ENCODE measurements at regions not wholly inside any gene's neighbourhood (a gene's known extent, or its start where the extent isn't known, plus 50 kb on each side); places are given as distances from the start of the nearest gene placed in this dataset.

GRCh38 chr6:92273694-92274093 is 1145.7 kb downstream of the EPHA7 start:
- TF ChIP-seq BRCA1 (IDR thresholded peaks at IDR 0.05; ENCODE audit: low read depth, low read length), result no peak
- TF ChIP-seq POLR2AphosphoS5 (IDR thresholded peaks at IDR 0.05; ENCODE audit: low read depth, low read length), result no peak
- TF ChIP-seq CTCF (IDR thresholded peaks at IDR 0.05; ENCODE audit: control extremely low read depth in 1 of 3, insufficient read depth in 1 of 3, low read depth in 1 of 3, low read length in 3 of 3), result no peak
- no peak for TF ChIP-seq USF2 (IDR thresholded peaks at IDR 0.05; ENCODE audit: low read length)
- TF ChIP-seq TEAD4 (IDR thresholded peaks at IDR 0.05; ENCODE audit: low read depth, low read length), result no peak
- TF ChIP-seq ZNF274 (IDR thresholded peaks at IDR 0.05; ENCODE audit: borderline replicate concordance, extremely low read depth, low read length), result no peak
- no peak for TF ChIP-seq EZH2 (IDR thresholded peaks at IDR 0.05; ENCODE audit: low read depth, low read length, severe bottlenecking)
- TF ChIP-seq POLR2A (IDR thresholded peaks at IDR 0.05; ENCODE audit: control extremely low read depth in 1 of 2, low read depth in 2 of 2, low read length in 2 of 2), result no peak
- TF ChIP-seq CHD2 (IDR thresholded peaks at IDR 0.05; ENCODE audit: low read length), result no peak

Measured in H1 (cell line).